IPS DF 6.9 (cell line): ENCODE measurements at regions not wholly inside any gene's neighbourhood (a gene's known extent, or its start where the extent isn't known, plus 50 kb on each side); places are given as distances from the start of the nearest gene placed in this dataset.

Experiments
- DNase-seq: peaks from one replicate; pipeline ENCODE4 v3.0.0-alpha.2; 2013; ENCODE audit warnings: low read depth, low spot score
- H3K27ac ChIP-seq: one replicate; pipeline ENCODE4 v1.5.1; 2013; ENCODE audit warnings: low read length, control low read depth
- H3K27me3 ChIP-seq: 2 replicates; pipeline ENCODE4 v1.6.1; 2013; ENCODE audit warnings: mild to moderate bottlenecking, low read length; ENCODE audit not compliant: control insufficient read depth, insufficient read depth
- H3K36me3 ChIP-seq: 2 replicates; pipeline ENCODE4 v1.6.1; 2013; ENCODE audit warnings: low read length; ENCODE audit not compliant: control insufficient read depth, insufficient read depth
- H3K4me1 ChIP-seq: 2 replicates; pipeline ENCODE4 v1.6.1; 2013; ENCODE audit warnings: low read length; ENCODE audit not compliant: control insufficient read depth, insufficient read depth
- H3K4me3 ChIP-seq: 2 replicates; pipeline ENCODE4 v1.5.1; 2013; ENCODE audit warnings: mild to moderate bottlenecking, low read length
- H3K9me3 ChIP-seq: 2 replicates; pipeline ENCODE4 v1.6.1; 2013; ENCODE audit warnings: low read length, inconsistent platforms; ENCODE audit not compliant: control insufficient read depth, insufficient read depth
- WGBS: extraction: QIAGEN DNeasy Blood & Tissue Kit; methylation state at CpG from one replicate; pipeline ENCODE4 v1.1.7; 2013; ENCODE audit warnings: mixed read lengths, missing lambda C conversion rate; ENCODE audit not compliant: insufficient read length, insufficient coverage; 5-methylcytosine and 5-hydroxymethylcytosine counted together

GRCh38 chr12:128078301-128078971, 188.5 kb upstream of the TMEM132C start:
- no peak overlapping the region for H3K27ac ChIP-seq
- peaks cover 23% of the 10 kb centered on the region for H3K9me3 ChIP-seq
- no peak overlapping the region for H3K4me3 ChIP-seq
- no peaks in the 10 kb centered on the region for H3K27me3 ChIP-seq
- H3K4me1 ChIP-seq = no peaks in the 10 kb centered on the region
- H3K36me3 ChIP-seq = no peaks in the 10 kb centered on the region
- no peak for DNase-seq
- WGBS = no CpG with 5 or more reads among the region's 10 CpGs

- no peaks in the 10 kb centered on the region for H3K36me3 ChIP-seq
- no CpG with 5 or more reads among the region's 8 CpGs for WGBS
- no peaks in the 10 kb centered on the region for H3K4me1 ChIP-seq
- H3K4me3 ChIP-seq = no peak overlapping the region
- H3K9me3 ChIP-seq = peaks cover 23% of the 10 kb centered on the region
- no peak overlapping the region for H3K27ac ChIP-seq
- H3K27me3 ChIP-seq = no peaks in the 10 kb centered on the region
- no peak for DNase-seq
Observed at GRCh38 chr12:128079446-128079845, 187.5 kb upstream of the TMEM132C start.

- H3K9me3 ChIP-seq = peaks cover 14% of the 10 kb centered on the region
- no peak overlapping the region for H3K27ac ChIP-seq
- no peak for DNase-seq
- no peaks in the 10 kb centered on the region for H3K27me3 ChIP-seq
- no peak overlapping the region for H3K4me3 ChIP-seq
- no CpG with 5 or more reads among the region's 7 CpGs for WGBS
- no peaks in the 10 kb centered on the region for H3K4me1 ChIP-seq
- H3K36me3 ChIP-seq = no peaks in the 10 kb centered on the region
Observed at GRCh38 chr12:128083132-128083729, 183.7 kb upstream of the TMEM132C start.

- Histone ChIP-seq H3K27me3 (no peaks in the 10 kb centered on the region), H3K36me3 (no peaks in the 10 kb centered on the region), H3K27ac (no peak overlapping the region), H3K4me1 (no peaks in the 10 kb centered on the region), H3K4me3 (no peak overlapping the region), H3K9me3 (peaks cover 18% of the 10 kb centered on the region)
- DNase-seq = no peak
Observed at GRCh38 chr12:128088926-128089325, 178.0 kb upstream of the TMEM132C start.

- Histone ChIP-seq H3K27ac (no peak overlapping the region), H3K36me3 (no peaks in the 10 kb centered on the region), H3K4me3 (no peak overlapping the region), H3K4me1 (no peaks in the 10 kb centered on the region), H3K27me3 (no peaks in the 10 kb centered on the region), H3K9me3 (peaks cover 20% of the 10 kb centered on the region)
- DNase-seq = no peak
- no CpG with 5 or more reads among the region's 6 CpGs for WGBS
Observed at GRCh38 chr12:128089961-128090360, 177.0 kb upstream of the TMEM132C start.

GRCh38 chr12:128091101-128091720, 175.8 kb upstream of the TMEM132C start:
- H3K36me3 ChIP-seq = no peaks in the 10 kb centered on the region
- H3K4me1 ChIP-seq = no peaks in the 10 kb centered on the region
- H3K4me3 ChIP-seq = no peak overlapping the region
- H3K27ac ChIP-seq = no peak overlapping the region
- WGBS = no CpG with 5 or more reads among the region's 13 CpGs
- peaks cover 22% of the 10 kb centered on the region for H3K9me3 ChIP-seq
- DNase-seq = no peak
- no peaks in the 10 kb centered on the region for H3K27me3 ChIP-seq

- DNase-seq = no peak
- no peak overlapping the region for H3K4me3 ChIP-seq
- no CpG with 5 or more reads among the region's 9 CpGs for WGBS
- H3K27ac ChIP-seq = no peak overlapping the region
- no peaks in the 10 kb centered on the region for H3K4me1 ChIP-seq
- no peaks in the 10 kb centered on the region for H3K36me3 ChIP-seq
- no peaks in the 10 kb centered on the region for H3K27me3 ChIP-seq
- peaks cover 23% of the 10 kb centered on the region for H3K9me3 ChIP-seq
Observed at GRCh38 chr12:128091951-128092382, 175.0 kb upstream of the TMEM132C start.

GRCh38 chr12:128098730-128099129, 168.2 kb upstream of the TMEM132C start:
- H3K9me3 ChIP-seq = peaks cover 22% of the 10 kb centered on the region
- H3K36me3 ChIP-seq = no peaks in the 10 kb centered on the region
- no peaks in the 10 kb centered on the region for H3K27me3 ChIP-seq
- H3K4me3 ChIP-seq = no peak overlapping the region
- DNase-seq = no peak
- WGBS = no CpG with 5 or more reads among the region's 7 CpGs
- H3K27ac ChIP-seq = no peak overlapping the region
- H3K4me1 ChIP-seq = no peaks in the 10 kb centered on the region

GRCh38 chr12:128103152-128103551, 163.8 kb upstream of the TMEM132C start:
- Histone ChIP-seq H3K36me3 (no peaks in the 10 kb centered on the region), H3K27ac (no peak overlapping the region), H3K27me3 (no peaks in the 10 kb centered on the region), H3K4me1 (no peaks in the 10 kb centered on the region), H3K4me3 (no peak overlapping the region), H3K9me3 (peaks cover 20% of the 10 kb centered on the region)
- WGBS = no CpG with 5 or more reads among the region's 6 CpGs
- no peak for DNase-seq

GRCh38 chr12:128109236-128109635, 157.7 kb upstream of the TMEM132C start:
- no peak for DNase-seq
- Histone ChIP-seq H3K4me1 (no peaks in the 10 kb centered on the region), H3K27ac (no peak overlapping the region), H3K36me3 (no peaks in the 10 kb centered on the region), H3K9me3 (peaks cover 20% of the 10 kb centered on the region), H3K4me3 (no peak overlapping the region), H3K27me3 (no peaks in the 10 kb centered on the region)
- no CpG with 5 or more reads among the region's 10 CpGs for WGBS
